ENCODE measurements at regions not wholly inside any gene's neighbourhood (a gene's known extent, or its start where the extent isn't known, plus 50 kb on each side); places are given as distances from the start of the nearest gene placed in this dataset.

GRCh38 chr3:117304681-117305080, 595.1 kb downstream of the TUSC7 start:
- no peak for DNase-seq (ENCODE audit: low read depth)

- DNase-seq (ENCODE audit: low read depth) = no peak
Measured at GRCh38 chr3:117305681-117306080, 596.1 kb downstream of the TUSC7 start.

DNA sequence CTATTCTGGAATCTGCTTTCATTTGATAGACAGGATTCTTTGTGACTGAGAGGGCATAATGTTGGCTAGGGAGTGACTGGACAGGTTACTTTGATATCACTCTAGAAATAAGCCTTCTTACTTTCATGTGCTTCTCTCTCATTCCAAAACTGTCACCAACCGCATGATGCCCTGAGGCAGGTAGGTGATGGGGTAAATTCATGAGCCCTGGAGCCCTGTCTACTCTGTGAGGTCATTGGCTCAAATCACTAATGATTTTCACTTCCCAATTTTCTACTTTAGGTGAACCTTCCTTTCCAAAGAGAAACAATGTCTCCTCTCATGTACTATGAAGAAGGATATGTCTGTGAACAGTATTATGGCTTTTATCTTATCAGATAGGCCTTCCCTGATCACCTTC, 596.7 kb downstream of the TUSC7 start:
- DNase-seq (ENCODE audit: low read depth) = no peak

DNA sequence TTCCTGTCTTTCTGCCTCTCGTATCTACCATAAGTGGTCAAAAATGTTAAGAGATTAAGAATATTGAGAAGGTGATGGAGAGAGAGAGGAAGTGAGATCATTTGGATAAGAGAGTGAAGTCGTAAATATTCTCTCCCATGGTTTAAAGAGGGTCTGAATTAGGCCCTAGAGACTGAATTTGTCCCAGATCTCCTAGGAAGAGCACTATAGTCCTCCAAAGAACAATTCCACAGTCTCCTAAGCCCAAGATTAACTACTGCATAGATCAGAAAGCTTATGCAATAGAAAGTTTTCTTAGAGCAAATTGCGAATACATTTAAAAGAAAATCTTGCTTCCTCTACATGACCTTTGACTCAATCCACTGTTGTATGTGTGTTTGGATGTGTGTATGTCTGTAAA, 598.8 kb downstream of the TUSC7 start:
- DNase-seq (ENCODE audit: low read depth) = no peak

DNA sequence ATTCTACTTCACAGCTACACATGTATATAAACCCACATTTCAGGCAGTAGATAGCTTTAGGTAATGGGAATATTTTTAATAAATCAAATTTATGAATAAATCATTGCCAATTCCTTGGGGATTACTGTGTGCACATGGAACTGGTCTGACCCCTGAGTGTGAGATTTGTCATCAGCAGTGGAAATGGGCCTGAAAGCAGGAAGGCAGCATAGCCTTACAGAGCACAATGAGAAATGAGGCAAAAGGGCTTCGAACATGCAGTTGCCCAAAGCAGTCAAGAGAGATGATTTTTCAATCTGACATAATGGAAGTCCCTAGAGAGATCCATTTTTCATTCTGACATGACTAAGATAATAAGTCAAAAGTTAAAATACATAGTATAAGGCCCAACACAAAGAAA, 599.2 kb downstream of the TUSC7 start:
- no peak for DNase-seq (ENCODE audit: low read depth)

- DNase-seq (ENCODE audit: low read depth) = no peak
Measured at GRCh38 chr3:117310536-117310935, 601.0 kb downstream of the TUSC7 start.

- no peak for DNase-seq (ENCODE audit: low read depth)
Measured at GRCh38 chr3:117314441-117315150, 605.0 kb downstream of the TUSC7 start.

- no peak for DNase-seq (ENCODE audit: low read depth)
Measured at GRCh38 chr3:117322866-117323265, 613.3 kb downstream of the TUSC7 start.

GRCh38 chr3:117346901-117347300, 637.3 kb downstream of the TUSC7 start:
- no peak for DNase-seq (ENCODE audit: low read depth)

GRCh38 chr3:117348884-117349283, 639.3 kb downstream of the TUSC7 start:
- DNase-seq (ENCODE audit: low read depth) = no peak

- DNase-seq (ENCODE audit: low read depth) = no peak
Measured at GRCh38 chr3:117349566-117349965, 640.0 kb downstream of the TUSC7 start.

DNA sequence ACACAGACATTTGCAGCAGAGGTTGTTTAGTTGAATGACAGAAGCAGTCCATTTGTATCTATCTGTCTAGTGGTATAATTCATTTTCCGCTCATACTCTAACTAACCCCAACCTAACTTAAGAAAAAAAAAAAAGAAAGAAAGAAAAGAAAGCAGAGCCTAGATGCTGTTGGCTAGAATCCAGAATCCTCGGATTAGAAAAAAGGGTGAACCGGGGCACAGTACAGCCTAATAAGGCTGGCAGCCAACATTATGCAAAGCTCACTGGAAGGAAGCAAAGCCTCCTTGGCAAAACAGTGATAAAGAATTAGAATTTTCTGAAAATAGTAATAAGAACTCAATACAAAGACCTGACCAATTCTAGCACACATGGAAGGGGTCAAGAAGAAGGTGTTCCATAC, 640.8 kb downstream of the TUSC7 start:
- DNase-seq (ENCODE audit: low read depth) = no peak

- DNase-seq (ENCODE audit: low read depth) = no peak
Measured at GRCh38 chr3:117355566-117355965, 646.0 kb downstream of the TUSC7 start.

DNA sequence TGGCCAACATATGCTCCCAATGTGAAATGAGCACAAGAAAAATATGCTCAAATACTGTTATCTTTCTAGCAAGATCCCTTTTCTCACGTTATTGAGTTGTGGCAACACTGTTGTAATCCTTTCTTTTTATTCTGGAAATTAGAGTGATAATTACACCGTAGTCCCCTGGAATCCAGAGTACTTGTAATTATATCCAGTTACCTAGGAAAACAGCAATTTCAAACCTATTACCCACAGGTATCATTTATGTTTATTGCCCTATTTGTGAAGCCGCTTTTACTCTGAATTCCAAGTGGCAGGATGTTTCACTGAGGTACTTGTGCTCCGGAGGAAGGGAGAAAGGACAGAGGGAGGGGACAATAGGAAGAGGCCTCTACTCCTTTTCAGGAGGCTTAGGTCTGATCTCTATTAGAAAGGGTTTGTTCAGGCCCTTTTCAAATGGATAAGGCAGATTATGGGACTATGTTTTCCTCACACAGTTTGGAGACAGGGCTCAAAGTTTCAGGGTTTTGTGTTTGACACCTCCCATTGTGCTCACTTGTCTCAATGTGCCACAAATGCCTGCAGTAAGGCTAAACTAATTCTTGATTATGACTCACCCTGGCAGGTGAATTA, 646.6 kb downstream of the TUSC7 start:
- DNase-seq (ENCODE audit: low read depth) = no peak

- DNase-seq (ENCODE audit: low read depth) = no peak
Measured at GRCh38 chr3:117358717-117359314, 649.2 kb downstream of the TUSC7 start.

GRCh38 chr3:117366574-117366973, 657.0 kb downstream of the TUSC7 start:
- DNase-seq (ENCODE audit: low read depth) = no peak

- DNase-seq (ENCODE audit: low read depth) = no peak
Measured at GRCh38 chr3:117367861-117368260, 658.3 kb downstream of the TUSC7 start.

DNA sequence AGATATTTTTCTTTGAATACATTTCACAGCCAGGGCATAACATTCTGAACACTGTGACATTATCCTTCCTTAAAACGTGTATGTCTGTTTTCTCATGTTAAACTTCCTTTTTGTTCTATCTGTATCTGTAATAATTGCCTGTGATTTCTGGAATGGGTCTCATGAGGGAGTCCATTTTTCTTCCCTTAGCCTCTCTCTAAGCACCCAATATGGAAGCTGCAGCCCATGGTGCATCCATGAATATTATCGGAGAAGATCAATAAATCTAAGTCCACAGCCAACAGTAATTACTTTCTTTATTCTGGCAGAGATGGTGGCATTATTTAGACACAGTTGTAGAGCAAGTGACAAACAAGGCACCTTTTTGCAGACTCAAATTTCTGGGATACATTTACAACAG, 671.1 kb downstream of the TUSC7 start:
- DNase-seq (ENCODE audit: low read depth) = no peak

DNA sequence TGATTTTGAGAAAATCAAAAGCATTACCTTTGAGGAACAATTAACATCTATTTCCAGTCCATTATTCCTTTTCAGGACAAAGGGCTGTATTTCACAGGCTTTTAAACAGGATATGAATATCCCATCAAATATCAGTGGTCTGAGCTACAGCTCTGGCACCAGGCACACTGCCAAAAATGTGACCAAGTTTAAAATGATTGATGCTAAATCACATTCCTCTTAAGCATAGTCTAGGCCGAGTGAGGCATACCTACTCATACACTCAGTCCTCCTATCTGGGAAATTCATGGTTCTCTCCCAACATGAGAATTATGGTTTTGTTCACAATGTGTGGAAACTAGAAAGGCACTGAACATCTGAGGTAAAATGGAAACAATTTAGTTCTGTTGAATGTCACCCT, 683.5 kb downstream of the TUSC7 start:
- DNase-seq (ENCODE audit: low read depth) = no peak

- DNase-seq (ENCODE audit: low read depth) = no peak
Measured at GRCh38 chr3:117398141-117398899, 688.7 kb downstream of the TUSC7 start.

- no peak for DNase-seq (ENCODE audit: low read depth)
Measured at GRCh38 chr3:117399311-117400078, 689.9 kb downstream of the TUSC7 start.

- no peak for DNase-seq (ENCODE audit: low read depth)
Measured at GRCh38 chr3:117400303-117400702, 690.7 kb downstream of the TUSC7 start.

Measured in activated T-helper 9 cell treated with anti-CD3 and anti-CD28 coated beads, Interleukin-2, amount 50 U/mL, for 16 hours (primary cell).